SK-N-SH (cell line): ENCODE measurements at regions not wholly inside any gene's neighbourhood (a gene's known extent, or its start where the extent isn't known, plus 50 kb on each side); places are given as distances from the start of the nearest gene placed in this dataset.

Source experiments
- CTCF ChIA-PET: fragments of 300-600, 350-600 bp; formaldehyde crosslinking; extraction: SDS; loops from one replicate; lab custom pipeline; 2021; lab: Yijun Ruan, JAX
- POLR2A ChIA-PET: fragments of 350-600 bp; sonication (Branson Sonifier 250); formaldehyde crosslinking; extraction: SDS; loops from one replicate; lab custom pipeline; 2020; ENCODE audit warnings: antibody characterized with exemption, inconsistent platforms; lab: Yijun Ruan, JAX
- DNase-seq: peaks from one replicate; pipeline ENCODE4 v3.0.0; 2012
- H2AFZ ChIP-seq: fragments of 200-600 bp; sonication (generic); 2 replicates; pipeline ENCODE4 v1.8.1; 2016; ENCODE audit warnings: antibody characterized with exemption, mild to moderate bottlenecking, low read depth
- H3F3A ChIP-seq: fragments of 200-600 bp; sonication (generic); replicated peaks from 2 replicates; pipeline ENCODE3; 2016; ENCODE audit warnings: antibody characterized with exemption, mild to moderate bottlenecking; ENCODE audit not compliant: insufficient read depth
- H3K27ac ChIP-seq, 2 experiments: fragments of 200-500 bp in 1 of 2; fragments of 200-600 bp in 1 of 2; sonication (Bioruptor generic) in 1 of 2; sonication (generic), shearing (Covaris generic) in 1 of 2; 2 replicates each; pipeline versions ENCODE4 v1.5.1 to v1.6.1; 2014 to 2016; ENCODE audit warnings: low read depth in 2 of 2, inconsistent platforms in 1 of 2, low read length in 1 of 2, mild to moderate bottlenecking in 1 of 2, mixed read lengths in 1 of 2
- H3K27me3 ChIP-seq: fragments of 200-600 bp; sonication (generic), shearing (Covaris generic); 2 replicates; pipeline ENCODE4 v1.6.1; 2016; ENCODE audit warnings: mixed run types; ENCODE audit not compliant: insufficient read depth
- H3K36me3 ChIP-seq, 2 experiments: fragments of 200-500 bp in 1 of 2; fragments of 200-600 bp in 1 of 2; sonication (Bioruptor generic) in 1 of 2; sonication (generic) in 1 of 2; replicated peaks in 1 of 2; 2 replicates each; pipeline versions ENCODE3 to v1.5.1; 2014 to 2016; ENCODE audit warnings: low read length in 1 of 2, mild to moderate bottlenecking in 1 of 2; ENCODE audit not compliant: insufficient read depth in 2 of 2, control insufficient read depth in 1 of 2
- H3K4me1 ChIP-seq, 2 experiments: fragments of 200-500 bp in 1 of 2; fragments of 200-600 bp in 1 of 2; sonication (Bioruptor generic) in 1 of 2; sonication (generic), shearing (Covaris generic) in 1 of 2; 2 replicates each; pipeline versions ENCODE4 v1.5.1 to v1.6.1; 2014 to 2016; ENCODE audit warnings: low read depth in 1 of 2, low read length in 1 of 2, mixed run types in 1 of 2; ENCODE audit not compliant: insufficient read depth in 2 of 2, control insufficient read depth in 1 of 2
- H3K4me2 ChIP-seq: fragments of 200-600 bp; sonication (generic), shearing (Covaris generic); 2 replicates; pipeline ENCODE4 v1.6.1; 2017; ENCODE audit warnings: mixed run types
- H3K4me3 ChIP-seq, 2 experiments: fragments of 200-500 bp in 1 of 2; fragments of 200-600 bp in 1 of 2; sonication (Bioruptor generic) in 1 of 2; sonication (generic), shearing (Covaris generic) in 1 of 2; 2 replicates each; pipeline versions ENCODE4 v1.5.1 to v1.8.1; 2014 to 2016; ENCODE audit warnings: low read depth in 2 of 2, inconsistent platforms in 1 of 2, low read length in 1 of 2, mild to moderate bottlenecking in 1 of 2, mixed read lengths in 1 of 2, moderate library complexity in 1 of 2
- H3K79me2 ChIP-seq: fragments of 200-600 bp; sonication (generic); 2 replicates; pipeline ENCODE4 v1.8.1; 2017; ENCODE audit warnings: mild to moderate bottlenecking; ENCODE audit not compliant: insufficient read depth
- H3K9ac ChIP-seq: fragments of 200-600 bp; sonication (generic); 2 replicates; pipeline ENCODE4 v1.6.1; 2017; ENCODE audit warnings: mixed run types
- H3K9me2 ChIP-seq: fragments of 200-600 bp; sonication (generic); 2 replicates; pipeline ENCODE4 v1.6.1; 2017; ENCODE audit warnings: mixed run types
- H3K9me3 ChIP-seq: fragments of 200-600 bp; sonication (generic); 2 replicates; pipeline ENCODE4 v1.6.1; 2017; ENCODE audit warnings: mixed run types, mild to moderate bottlenecking, moderate library complexity
- H4K20me1 ChIP-seq: fragments of 200-600 bp; sonication (generic); 2 replicates; pipeline ENCODE4 v1.6.1; 2017; ENCODE audit warnings: mild to moderate bottlenecking, mixed run types; ENCODE audit not compliant: insufficient read depth
- CTCF ChIP-seq: fragments of 200-600 bp; sonication (generic); IDR thresholded peaks from 2 replicates; pipeline ENCODE4 v1.6.1; 2017; ENCODE audit warnings: antibody characterized with exemption, mild to moderate bottlenecking, moderate library complexity
- ELF1 ChIP-seq: IDR thresholded peaks from 2 replicates; pipeline ENCODE4 v1.4.0; 2012
- EZH2phosphoT487 ChIP-seq: fragments of 200-600 bp; sonication (generic); IDR thresholded peaks from 2 replicates; pipeline ENCODE4 v1.6.1; 2017; ENCODE audit warnings: low read depth, mixed run types, mild to moderate bottlenecking, antibody characterized with exemption, moderate library complexity, borderline replicate concordance
- FOXJ3 ChIP-seq: sonication (generic); formaldehyde crosslinking; IDR thresholded peaks from 2 replicates; pipeline ENCODE4 v1.5.1; 2020; ENCODE audit warnings: mild to moderate bottlenecking, missing genetic modification reagents
- IRF3 ChIP-seq: fragments of 150-350 bp; IDR thresholded peaks from 2 replicates; pipeline ENCODE4 v1.6.1; 2016; ENCODE audit warnings: mild to moderate bottlenecking, low read depth, low read length
- JUND ChIP-seq: IDR thresholded peaks from 2 replicates; pipeline ENCODE4 v1.4.0; 2012
- MAX ChIP-seq: IDR thresholded peaks from 2 replicates; pipeline ENCODE4 v1.4.0; 2012; ENCODE audit warnings: low read depth
- MEF2A ChIP-seq: IDR thresholded peaks from 2 replicates; pipeline ENCODE4 v1.4.0; 2012; ENCODE audit warnings: low read depth, borderline replicate concordance
- MXI1 ChIP-seq: IDR thresholded peaks from 2 replicates; pipeline ENCODE4 v1.6.1; 2012; ENCODE audit warnings: mild to moderate bottlenecking, low read depth, low read length, improper control_type of control experiment
- NFIC ChIP-seq: IDR thresholded peaks from 2 replicates; pipeline ENCODE4 v1.4.0; 2012; ENCODE audit warnings: borderline replicate concordance
- NRF1 ChIP-seq: IDR thresholded peaks from 2 replicates; pipeline ENCODE4 v1.6.1; 2012; ENCODE audit warnings: low read depth, mild to moderate bottlenecking, low read length
- RFX5 ChIP-seq: IDR thresholded peaks from 2 replicates; pipeline ENCODE4 v1.6.1; 2012; ENCODE audit warnings: mild to moderate bottlenecking, improper control_type of control experiment, low read length
- RXRA ChIP-seq: IDR thresholded peaks from 2 replicates; pipeline ENCODE4 v1.4.0; 2012; ENCODE audit warnings: low read depth, mild to moderate bottlenecking, borderline replicate concordance
- USF1 ChIP-seq: IDR thresholded peaks from 2 replicates; pipeline ENCODE4 v1.4.0; 2012; ENCODE audit warnings: low read depth, borderline replicate concordance
- USF2 ChIP-seq: fragments of 150-350 bp; IDR thresholded peaks from 2 replicates; pipeline ENCODE4 v1.6.1; 2017; ENCODE audit warnings: antibody characterized with exemption, low read length, low read depth, borderline replicate concordance
- YY1 ChIP-seq: IDR thresholded peaks from 2 replicates; pipeline ENCODE4 v1.4.0; 2012; ENCODE audit warnings: low read depth, mild to moderate bottlenecking
- ZBTB33 ChIP-seq: IDR thresholded peaks from 2 replicates; pipeline ENCODE4 v1.4.0; 2012; ENCODE audit warnings: low read depth, borderline replicate concordance
- WGBS: methylation state at CpG from one replicate; pipeline ENCODE4 v1.1.6; 2017; ENCODE audit warnings: low lambda C conversion rate; 5-methylcytosine and 5-hydroxymethylcytosine counted together

GRCh38 chr12:118590406-118591150 lies 214.2 kb downstream of the SUDS3 start:
- Histone ChIP-seq H3K27me3 (no peaks in the 10 kb centered on the region), H3K27ac (no peak overlapping the region), H3K9me2 (no peaks in the 10 kb centered on the region), H3K4me1 (no peaks in the 10 kb centered on the region), H3K36me3 (no peaks in the 10 kb centered on the region), H3K4me3 (no peak overlapping the region), H4K20me1 (no peaks in the 10 kb centered on the region), H3F3A (no peaks in the 10 kb centered on the region), H3K9ac (no peak overlapping the region), H3K4me2 (no peak overlapping the region), H3K9me3 (no peaks in the 10 kb centered on the region), H2AFZ (no peak overlapping the region), H3K79me2 (no peaks in the 10 kb centered on the region)
- WGBS = 6% methylated on average over 7 of the region's 7 CpGs
- no peak for DNase-seq
- ChIA-PET POLR2A (no interaction called here), CTCF (no interaction called here)
- no peak for TF ChIP-seq RXRA
- no peak for TF ChIP-seq ELF1
- no peak for TF ChIP-seq NRF1
- TF ChIP-seq ZBTB33 = no peak
- no peak for TF ChIP-seq USF1
- TF ChIP-seq MAX = no peak
- TF ChIP-seq MEF2A = no peak
- no peak for TF ChIP-seq YY1
- no peak for TF ChIP-seq IRF3
- TF ChIP-seq MXI1 = no peak
- no peak for TF ChIP-seq JUND

GRCh38 chr12:118603610-118604361 lies 227.4 kb downstream of the SUDS3 start:
- Histone ChIP-seq H3K9ac (no peak overlapping the region), H3K4me3 (no peak overlapping the region), H3K4me1 (no peaks in the 10 kb centered on the region; a peak in 1 of 4 replicates), H3K79me2 (no peaks in the 10 kb centered on the region), H3K36me3 (no peaks in the 10 kb centered on the region), H2AFZ (no peak overlapping the region), H4K20me1 (no peaks in the 10 kb centered on the region), H3K9me2 (no peaks in the 10 kb centered on the region), H3K4me2 (no peak overlapping the region), H3F3A (no peaks in the 10 kb centered on the region), H3K27ac (no peak overlapping the region), H3K9me3 (no peaks in the 10 kb centered on the region), H3K27me3 (no peaks in the 10 kb centered on the region)
- WGBS = 19% methylated on average over 3 of the region's 3 CpGs
- ChIA-PET CTCF (no interaction called here), POLR2A (no interaction called here)
- DNase-seq = no peak
- no peak for TF ChIP-seq USF1
- TF ChIP-seq USF2 = no peak
- TF ChIP-seq CTCF = no peak
- TF ChIP-seq FOXJ3 (CRISPR knock-in tag) = no peak
- no peak for TF ChIP-seq RFX5
- no peak for TF ChIP-seq NFIC
- TF ChIP-seq EZH2phosphoT487 = no peak
